NCI-H2227 (cell line): ENCODE measurements at regions not wholly inside any gene's neighbourhood (a gene's known extent, or its start where the extent isn't known, plus 50 kb on each side); places are given as distances from the start of the nearest gene placed in this dataset.

Experiments used
- DNase-seq: peaks from one replicate; lab custom pipeline; 2025; ENCODE audit not compliant: unreplicated experiment; lab: John Stamatoyannopoulos, UW

DNA sequence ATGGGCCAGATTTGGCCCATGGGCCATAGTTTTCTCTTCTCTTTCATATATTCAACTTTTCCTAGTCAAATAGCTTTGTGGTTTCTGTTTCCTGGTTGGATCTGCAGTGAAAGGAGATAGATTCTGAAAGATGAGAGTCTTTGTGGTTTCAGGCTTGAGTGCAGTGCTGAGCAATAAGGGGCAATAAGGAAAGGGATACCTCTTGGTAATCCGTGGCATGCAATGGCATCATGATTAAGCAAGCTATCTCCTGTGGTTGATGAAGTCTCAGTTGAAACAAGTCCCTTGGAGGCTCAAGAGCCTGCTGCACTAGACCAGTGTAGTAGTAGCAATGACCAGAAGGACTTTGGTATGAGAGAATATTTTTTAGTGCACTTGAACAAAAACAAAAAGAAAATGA, 187.7 kb upstream of the CNTNAP2 start:
- no peak for DNase-seq

DNA sequence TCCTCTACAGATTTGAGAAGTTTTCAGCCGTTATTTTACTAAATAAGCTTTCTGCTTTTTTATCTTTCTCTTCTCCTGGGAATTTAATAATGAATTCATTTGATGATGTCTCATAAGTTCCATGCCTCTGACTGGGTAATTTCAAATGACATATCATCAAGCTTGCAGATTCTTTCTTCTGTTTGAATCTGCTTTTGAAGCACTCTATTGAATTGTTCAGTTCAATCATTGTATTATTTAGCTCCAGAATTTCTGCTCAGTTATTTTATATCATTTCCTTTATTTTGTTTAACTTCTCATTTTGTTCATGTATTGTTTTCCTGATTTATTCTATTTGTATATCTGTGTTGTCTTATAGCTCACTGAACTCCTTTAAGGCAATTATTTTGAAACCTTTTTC, 196.9 kb upstream of the CNTNAP2 start:
- no peak for DNase-seq

- DNase-seq, result no peak
Measured at GRCh38 chr7:145916776-145917175, 199.8 kb upstream of the CNTNAP2 start.

GRCh38 chr7:145915679-145916078, 200.9 kb upstream of the CNTNAP2 start:
- DNase-seq, result no peak

DNA sequence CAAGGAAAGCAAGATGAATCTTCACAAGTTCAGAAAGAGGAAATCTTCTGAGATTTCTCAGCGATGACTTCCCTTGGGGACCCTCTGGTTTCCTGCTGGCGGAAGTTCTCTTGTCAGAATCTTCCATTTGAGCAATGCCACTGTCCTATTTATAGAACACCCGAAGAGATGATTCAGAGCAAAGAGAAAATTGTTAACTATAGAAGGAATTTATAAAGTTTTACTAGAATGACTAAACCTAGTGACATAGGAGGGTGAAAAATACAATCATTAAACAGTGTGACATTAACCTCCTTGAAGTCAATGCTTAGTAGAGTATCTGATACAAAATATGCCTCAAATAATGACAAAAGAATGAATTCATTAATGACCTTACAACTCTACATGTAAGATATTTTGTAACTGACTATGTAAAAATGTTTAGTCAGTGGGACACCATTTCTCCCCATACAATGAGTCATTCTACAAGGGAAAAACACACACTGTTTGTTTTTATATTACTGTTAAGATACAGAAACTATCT, 206.5 kb upstream of the CNTNAP2 start:
- DNase-seq, result no peak

- DNase-seq, result no peak
Measured at GRCh38 chr7:145903658-145904057, 212.9 kb upstream of the CNTNAP2 start.

GRCh38 chr7:145902123-145902522, 214.5 kb upstream of the CNTNAP2 start:
- DNase-seq, result no peak

- DNase-seq, result no peak
Measured at GRCh38 chr7:145899938-145900337, 216.7 kb upstream of the CNTNAP2 start.

DNA sequence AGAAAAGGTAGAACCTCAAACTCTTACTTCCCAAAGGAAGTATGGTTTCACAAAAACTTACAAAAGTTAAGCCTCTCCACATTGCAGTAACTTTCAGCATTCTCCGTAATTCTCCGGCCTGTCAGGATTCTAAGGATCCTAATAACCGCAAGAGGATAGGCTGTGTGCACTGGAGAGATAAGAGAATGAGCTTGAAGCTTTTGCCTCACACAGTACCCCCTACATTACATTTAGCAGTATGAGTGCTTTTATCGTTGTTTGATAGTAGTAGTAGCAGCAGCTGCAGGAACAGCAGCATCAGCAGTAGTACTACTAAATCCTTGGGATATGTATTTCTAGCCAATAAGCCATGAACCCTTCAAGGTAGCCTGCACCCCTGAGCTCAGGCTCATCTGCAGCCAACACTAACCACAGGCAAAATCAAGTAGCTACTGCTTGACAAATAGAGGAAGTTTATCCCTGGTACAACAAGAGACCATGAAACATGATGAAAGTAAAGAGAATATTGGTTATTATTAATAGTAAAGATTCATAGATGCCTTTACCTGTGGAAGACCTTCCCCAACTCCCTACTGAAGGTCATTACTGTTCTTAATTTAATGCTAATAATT, 222.6 kb upstream of the CNTNAP2 start:
- DNase-seq, result no peak

GRCh38 chr7:145884716-145885514, 231.7 kb upstream of the CNTNAP2 start:
- no peak for DNase-seq

GRCh38 chr7:145876376-145876775, 240.2 kb upstream of the CNTNAP2 start:
- no peak for DNase-seq

- no peak for DNase-seq
Measured at GRCh38 chr7:145875267-145875666, 241.3 kb upstream of the CNTNAP2 start.

DNA sequence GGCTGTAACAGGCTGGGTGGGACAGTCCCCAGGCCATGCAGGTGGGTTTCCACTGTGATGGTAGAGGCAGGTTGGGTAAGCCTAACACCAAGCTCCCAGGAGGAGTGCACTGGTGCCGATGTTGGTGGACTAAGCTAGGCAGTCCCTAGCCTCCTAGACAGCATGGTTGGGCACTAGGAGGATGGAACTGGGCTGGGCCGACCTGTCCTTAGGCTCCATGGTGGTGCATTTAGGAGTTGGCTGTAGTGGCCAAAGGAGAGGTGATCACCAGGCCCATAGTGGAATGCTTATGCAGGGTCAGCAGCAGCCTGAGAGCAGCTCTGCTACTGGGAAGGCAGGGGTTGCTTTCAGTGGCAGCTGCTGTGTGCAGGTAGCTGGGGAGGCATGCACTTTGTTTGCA, 247.7 kb upstream of the CNTNAP2 start:
- DNase-seq, result no peak

DNA sequence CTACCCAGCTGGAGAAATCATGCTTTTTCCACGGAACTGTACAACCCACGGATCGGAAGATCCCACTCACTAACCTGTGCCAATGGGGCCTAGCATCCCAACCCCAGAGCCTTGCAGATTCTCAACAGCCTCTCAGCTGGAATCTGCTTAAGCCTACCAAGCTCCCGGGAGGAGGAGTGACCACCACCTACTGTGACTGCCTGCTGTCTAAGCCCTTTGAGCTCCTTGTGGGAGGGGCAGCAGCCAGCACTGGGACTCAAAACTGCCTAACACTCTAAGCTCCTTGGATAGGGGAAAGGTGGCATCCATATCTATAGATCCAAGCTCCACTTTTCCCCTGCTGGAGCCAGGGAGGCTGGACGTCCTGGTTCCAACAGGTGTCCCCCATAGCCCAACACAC, 254.4 kb upstream of the CNTNAP2 start:
- no peak for DNase-seq

DNA sequence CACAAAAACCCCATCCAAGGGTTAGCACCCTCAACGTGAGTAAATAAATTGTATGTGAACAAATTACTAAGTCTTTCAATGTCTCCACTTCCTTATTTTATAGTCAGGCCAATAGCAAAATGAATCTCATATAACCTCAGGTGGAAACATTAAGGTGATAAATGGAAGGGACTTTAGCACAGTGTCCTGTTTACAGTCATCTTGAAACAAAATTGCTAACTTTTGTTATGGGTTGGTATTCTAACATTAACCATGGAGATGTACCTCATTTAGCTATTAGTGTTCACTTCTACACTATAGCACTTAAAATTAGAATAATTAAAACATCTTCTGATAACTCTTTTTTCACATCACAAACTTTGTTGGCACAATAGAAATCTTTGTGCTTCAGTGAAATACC, 255.8 kb upstream of the CNTNAP2 start:
- DNase-seq, result no peak

GRCh38 chr7:145850636-145851035, 266.0 kb upstream of the CNTNAP2 start:
- no peak for DNase-seq

DNA sequence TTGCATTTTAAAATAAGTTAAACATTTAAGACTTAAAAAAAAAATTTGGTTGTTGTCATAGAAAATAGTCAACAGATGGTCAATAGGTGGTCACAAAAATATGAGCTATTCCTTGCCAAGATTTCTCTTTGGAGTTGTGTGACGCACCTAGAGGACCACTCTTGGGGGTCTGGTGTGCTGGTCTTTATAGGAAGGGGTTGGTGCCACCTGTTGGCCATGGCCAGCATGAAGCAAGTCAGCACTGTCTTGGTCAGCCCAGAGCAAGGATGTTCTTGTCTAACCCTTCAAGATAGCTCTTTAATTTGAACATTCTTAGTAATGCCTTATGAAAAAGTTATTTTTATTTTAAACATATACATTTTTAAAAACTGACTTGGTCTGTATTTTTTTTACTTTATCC, 267.9 kb upstream of the CNTNAP2 start:
- DNase-seq, result no peak

GRCh38 chr7:145845345-145845744, 271.3 kb upstream of the CNTNAP2 start:
- no peak for DNase-seq

GRCh38 chr7:145839814-145840213, 276.8 kb upstream of the CNTNAP2 start:
- no peak for DNase-seq

DNA sequence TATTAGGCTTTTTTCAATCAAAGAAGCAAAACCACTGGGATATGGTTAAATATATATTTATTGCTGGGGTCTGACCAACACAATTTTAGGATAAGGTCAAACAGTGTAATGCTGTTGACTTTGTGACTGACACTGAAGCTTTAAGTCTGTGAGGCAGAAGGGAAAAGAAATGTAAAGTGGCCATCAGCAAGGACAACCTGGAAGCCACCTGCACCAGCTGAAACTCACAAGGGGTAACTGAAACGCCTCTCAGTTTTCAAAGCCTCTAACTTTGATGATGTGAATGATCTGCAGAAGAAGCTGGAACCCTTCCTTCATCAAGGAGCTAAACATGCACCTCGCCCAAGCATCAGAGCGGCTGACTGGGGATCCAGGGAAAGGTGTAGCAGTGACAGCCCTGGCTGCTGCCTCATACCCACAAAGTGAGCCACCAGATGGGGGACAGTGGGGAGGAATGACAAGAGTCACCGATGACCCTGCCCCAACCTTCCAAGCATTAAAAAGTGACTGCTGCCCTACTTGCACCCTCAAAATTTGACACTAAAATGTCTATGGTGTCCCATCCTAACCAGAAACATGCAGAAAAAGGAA, 284.9 kb upstream of the CNTNAP2 start:
- no peak for DNase-seq

- DNase-seq, result no peak
Measured at GRCh38 chr7:145817687-145818086, 298.9 kb upstream of the CNTNAP2 start.

- no peak for DNase-seq
Measured at GRCh38 chr7:145812218-145812617, 304.4 kb upstream of the CNTNAP2 start.
